H1 (cell line): ENCODE measurements at regions not wholly inside any gene's neighbourhood (a gene's known extent, or its start where the extent isn't known, plus 50 kb on each side); places are given as distances from the start of the nearest gene placed in this dataset.

Source experiments
- CTCF ChIA-PET: fragments of 300-600 bp; sonication (Branson Sonifier 250); formaldehyde crosslinking; loops from one replicate; lab custom pipeline; 2021; ENCODE audit not compliant: partially characterized antibody; lab: Charles Lee
- POLR2A ChIA-PET: fragments of 300-600 bp; sonication (Branson Sonifier 250); formaldehyde crosslinking; loops from one replicate; lab custom pipeline; 2021; ENCODE audit warnings: inconsistent platforms; ENCODE audit not compliant: partially characterized antibody; lab: Charles Lee
- DNase-seq, 2 experiments: peaks; one replicate each; pipeline versions ENCODE4 v3.0.0 to v3.0.0-alpha.2; 2010 to 2022; ENCODE audit warnings: low spot score in 2 of 2, low read depth in 1 of 2, mixed read lengths in 1 of 2
- FAIRE-seq: peaks from 2 replicates; lab custom pipeline; 2011; peaks lifted over from hg19 to GRCh38; lab: Jason Lieb, UNC
- H2AFZ ChIP-seq: 2 replicates; pipeline ENCODE4 v1.8.1; 2012; ENCODE audit warnings: low read length, inconsistent platforms
- H2AK5ac ChIP-seq: 2 replicates; pipeline ENCODE4 v1.6.1; 2013; ENCODE audit warnings: low read depth, low read length
- H2BK120ac ChIP-seq: replicated peaks from 2 replicates; pipeline ENCODE3; 2013; ENCODE audit warnings: low read depth, low read length, inconsistent platforms
- H2BK12ac ChIP-seq: 2 replicates; pipeline ENCODE4 v1.6.1; 2013; ENCODE audit warnings: low read depth, low read length
- H2BK15ac ChIP-seq: 2 replicates; pipeline ENCODE4 v1.6.1; 2013; ENCODE audit warnings: low read length
- H2BK20ac ChIP-seq: 2 replicates; pipeline ENCODE4 v1.6.1; 2013; ENCODE audit warnings: low read length
- H2BK5ac ChIP-seq: 2 replicates; pipeline ENCODE4 v1.6.1; 2013; ENCODE audit warnings: low read depth, low read length
- H3K14ac ChIP-seq: 2 replicates; pipeline ENCODE4 v1.6.1; 2013; ENCODE audit warnings: inconsistent platforms; ENCODE audit not compliant: insufficient read length
- H3K18ac ChIP-seq: 2 replicates; pipeline ENCODE4 v1.6.1; 2013; ENCODE audit warnings: low read length; ENCODE audit errors: extremely low read depth
- H3K23ac ChIP-seq: 2 replicates; pipeline ENCODE4 v1.6.1; 2013; ENCODE audit warnings: inconsistent platforms; ENCODE audit not compliant: insufficient read length
- H3K23me2 ChIP-seq: 2 replicates; pipeline ENCODE4 v1.6.1; 2013; ENCODE audit warnings: low read depth, low read length
- H3K27ac ChIP-seq: 2 replicates; pipeline ENCODE4 v1.6.1; 2011; ENCODE audit warnings: low read depth, low read length, inconsistent platforms
- H3K27me3 ChIP-seq, 4 experiments: replicated peaks in 1 of 4; 1 replicate in 1 of 4; 2 replicates in 3 of 4; pipeline versions ENCODE4 v1.6.1 to v1.8.1; 2011 to 2013; ENCODE audit warnings: low read length in 3 of 4, mild to moderate bottlenecking in 3 of 4, inconsistent platforms in 2 of 4, mixed read lengths in 2 of 4, moderate library complexity in 1 of 4; ENCODE audit not compliant: control insufficient read depth in 3 of 4, insufficient read depth in 3 of 4; ENCODE audit errors: extremely low read depth in 1 of 4
- H3K36me3 ChIP-seq, 4 experiments: 2 replicates each; pipeline versions ENCODE4 v1.6.1 to v1.8.1; 2011 to 2013; ENCODE audit warnings: mild to moderate bottlenecking in 4 of 4, low read length in 3 of 4, moderate library complexity in 2 of 4, control low read depth in 1 of 4, inconsistent platforms in 1 of 4; ENCODE audit not compliant: insufficient read depth in 4 of 4, control insufficient read depth in 2 of 4
- H3K4ac ChIP-seq: replicated peaks from 2 replicates; pipeline ENCODE3; 2013; ENCODE audit warnings: low read length, low read depth, mixed read lengths, inconsistent platforms; ENCODE audit not compliant: insufficient read length
- H3K4me1 ChIP-seq, 4 experiments: replicated peaks in 1 of 4; 1 replicate in 1 of 4; 2 replicates in 3 of 4; pipeline versions ENCODE4 v1.6.1 to v1.8.1; 2011 to 2013; ENCODE audit warnings: low read length in 3 of 4, inconsistent platforms in 2 of 4, mixed read lengths in 1 of 4; ENCODE audit not compliant: insufficient read depth in 4 of 4, control insufficient read depth in 3 of 4
- H3K4me2 ChIP-seq, 2 experiments: 2 replicates each; pipeline versions ENCODE4 v1.6.1 to v1.8.1; 2011 to 2013; ENCODE audit warnings: low read depth in 2 of 2, low read length in 2 of 2, control low read depth in 1 of 2, inconsistent platforms in 1 of 2, mild to moderate bottlenecking in 1 of 2; ENCODE audit not compliant: insufficient read depth in 1 of 2
- H3K4me3 ChIP-seq, 4 experiments: fragments of 200-600, 300-600 bp in 1 of 4; sonication (generic), shearing (Covaris generic), sonication (Bioruptor Twin) in 1 of 4; 2 replicates each; pipeline versions ENCODE4 v1.5.1 to v1.8.1; 2011 to 2016; ENCODE audit warnings: low read length in 4 of 4, low read depth in 3 of 4, control low read depth in 2 of 4, inconsistent platforms in 2 of 4, mild to moderate bottlenecking in 2 of 4, mixed read lengths in 1 of 4, moderate library complexity in 1 of 4; ENCODE audit not compliant: insufficient read depth in 2 of 4; ENCODE audit errors: extremely low read depth in 1 of 4
- H3K56ac ChIP-seq: replicated peaks from 2 replicates; pipeline ENCODE3; 2013; ENCODE audit warnings: low read depth, mild to moderate bottlenecking, mixed read lengths, low read length, inconsistent platforms; ENCODE audit not compliant: insufficient read length
- H3K79me1 ChIP-seq: 2 replicates; pipeline ENCODE4 v1.6.1; 2013; ENCODE audit warnings: low read depth, low read length, control low read depth
- H3K79me2 ChIP-seq, 2 experiments: 2 replicates each; pipeline versions ENCODE4 v1.6.1 to v1.8.1; 2012 to 2013; ENCODE audit warnings: low read length in 2 of 2, mild to moderate bottlenecking in 2 of 2, inconsistent platforms in 1 of 2; ENCODE audit not compliant: insufficient read depth in 2 of 2, control insufficient read depth in 1 of 2
- H3K9ac ChIP-seq, 4 experiments: replicated peaks in 1 of 4; 1 replicate in 1 of 4; 2 replicates in 3 of 4; pipeline versions ENCODE4 v1.6.1 to v1.8.1; 2011 to 2013; ENCODE audit warnings: low read depth in 3 of 4, low read length in 3 of 4, control low read depth in 2 of 4, mild to moderate bottlenecking in 2 of 4, moderate library complexity in 2 of 4, inconsistent platforms in 1 of 4; ENCODE audit errors: extremely low read depth in 1 of 4
- H3K9me3 ChIP-seq, 2 experiments: 2 replicates each; pipeline versions ENCODE4 v1.6.1 to v1.8.1; 2012 to 2013; ENCODE audit warnings: mild to moderate bottlenecking in 2 of 2, moderate library complexity in 2 of 2, control low read depth in 1 of 2, inconsistent platforms in 1 of 2, low read depth in 1 of 2, low read length in 1 of 2, mixed read lengths in 1 of 2; ENCODE audit not compliant: insufficient read depth in 2 of 2
- H4K20me1 ChIP-seq, 2 experiments: replicated peaks in 1 of 2; 2 replicates each; pipeline versions ENCODE3 to v1.8.1; 2011 to 2013; ENCODE audit warnings: inconsistent platforms in 2 of 2, low read length in 2 of 2, mild to moderate bottlenecking in 1 of 2; ENCODE audit not compliant: insufficient read depth in 2 of 2, control insufficient read depth in 1 of 2
- H4K5ac ChIP-seq: 2 replicates; pipeline ENCODE4 v1.6.1; 2013; ENCODE audit warnings: low read length, low read depth, mixed read lengths, inconsistent platforms; ENCODE audit not compliant: insufficient read length
- H4K8ac ChIP-seq: 2 replicates; pipeline ENCODE4 v1.8.0; 2013; ENCODE audit warnings: mild to moderate bottlenecking, moderate library complexity, low read length, inconsistent platforms; ENCODE audit not compliant: insufficient read depth; ENCODE audit errors: extremely low read depth
- H4K91ac ChIP-seq: replicated peaks from 2 replicates; pipeline ENCODE3; 2013; ENCODE audit warnings: low read length, mixed read lengths, inconsistent platforms; ENCODE audit not compliant: insufficient read length
- ASH2L ChIP-seq: fragments of 200-600, 300-600 bp; sonication (generic); IDR thresholded peaks from one replicate; pipeline ENCODE4 v1.7.1; 2017; ENCODE audit warnings: low read length
- CTBP2 ChIP-seq: IDR thresholded peaks from 2 replicates; pipeline ENCODE4 v1.7.0; 2011; ENCODE audit warnings: borderline replicate concordance, mild to moderate bottlenecking, moderate library complexity, mixed read lengths, low read length; ENCODE audit not compliant: insufficient read depth, insufficient read length
- KDM5A ChIP-seq: fragments of 200-600 bp; IDR thresholded peaks from 2 replicates; pipeline ENCODE4 v1.7.1; 2012; ENCODE audit warnings: mild to moderate bottlenecking, low read length, inconsistent platforms, mixed read lengths
- POLR2A ChIP-seq, 2 experiments: IDR thresholded peaks; 1 replicate in 1 of 2; 2 replicates in 1 of 2; pipeline ENCODE4 v1.6.1; 2011; ENCODE audit warnings: low read depth in 2 of 2, low read length in 2 of 2, mild to moderate bottlenecking in 2 of 2; ENCODE audit errors: control extremely low read depth in 1 of 2
- RAD21 ChIP-seq, 2 experiments: IDR thresholded peaks in 1 of 2; conservative IDR thresholded peaks in 1 of 2; 2 replicates each; pipeline ENCODE4 v1.6.1; 2011; ENCODE audit warnings: low read depth in 2 of 2, low read length in 2 of 2, improper control_type of control experiment in 1 of 2, inconsistent platforms in 1 of 2, mild to moderate bottlenecking in 1 of 2, moderate library complexity in 1 of 2
- SP1 ChIP-seq: IDR thresholded peaks from 2 replicates; pipeline ENCODE4 v1.6.1; 2011; ENCODE audit warnings: low read depth, low read length
- TEAD4 ChIP-seq: IDR thresholded peaks from 2 replicates; pipeline ENCODE4 v1.6.1; 2012; ENCODE audit warnings: low read depth, low read length, inconsistent platforms, mixed read lengths
- ZNF274 ChIP-seq: IDR thresholded peaks from 2 replicates; pipeline ENCODE4 v1.7.0; 2012; ENCODE audit warnings: low read length, borderline replicate concordance; ENCODE audit errors: extremely low read depth
- WGBS, 2 experiments: shearing (Covaris generic) in 1 of 2; methylation state at CpG; one replicate each; pipeline versions ENCODE4 v1.1.6 to v1.1.7; 2013 to 2015; ENCODE audit warnings: low lambda C conversion rate in 2 of 2, mixed read lengths in 2 of 2, inconsistent platforms in 1 of 2, low coverage in 1 of 2, missing lambda C conversion rate in 1 of 2; ENCODE audit not compliant: insufficient replicate concordance in 2 of 2, insufficient coverage in 1 of 2, insufficient read length in 1 of 2; ENCODE audit errors: extremely low coverage in 1 of 2, missing lambda C conversion rate in 1 of 2; 5-methylcytosine and 5-hydroxymethylcytosine counted together

GRCh38 chr21:29237110-29238052 is 61.3 kb upstream of the BACH1 start:
- H3K23me2 ChIP-seq, result no peaks in the 10 kb centered on the region
- H4K20me1 ChIP-seq, result no peaks in the 10 kb centered on the region
- no peak overlapping the region for H2AFZ ChIP-seq
- H4K91ac ChIP-seq, result no peak overlapping the region
- no peaks in the 10 kb centered on the region; a peak in 1 of 7 replicates for H3K4me1 ChIP-seq
- 0 out of 7 replicates have a peak, but pooled peaks cover 0 to 3% (median 0%) of the 10 kb centered on the region in 4 experiments for H3K27me3 ChIP-seq
- H3K4me2 ChIP-seq, result no peak overlapping the region
- no peaks in the 10 kb centered on the region for H3K9me3 ChIP-seq
- H2AK5ac ChIP-seq, result no peak overlapping the region
- H2BK120ac ChIP-seq, result no peak overlapping the region
- H3K79me2 ChIP-seq, result no peaks in the 10 kb centered on the region
- WGBS, 2 experiments, result 94% methylated on average over 3 of the region's 3 CpGs; no CpG with 5 or more reads in 1 of the 2 experiments
- CTCF ChIA-PET, result interaction anchor here (1.1 kb wide), 1 partner anchor 15 kb away, joined by 4 read pairs; no protein-coding TSS in a partner anchor
- no peak overlapping the region for H2BK15ac ChIP-seq
- H2BK5ac ChIP-seq, result no peak overlapping the region
- no peak overlapping the region for H2BK12ac ChIP-seq
- H3K56ac ChIP-seq, result no peak overlapping the region
- no peak overlapping the region for H2BK20ac ChIP-seq
- no peak overlapping the region for H3K4ac ChIP-seq
- H3K9ac ChIP-seq, result no peak overlapping the region
- H4K8ac ChIP-seq, result no peak overlapping the region
- no peaks in the 10 kb centered on the region for H3K36me3 ChIP-seq
- no peak overlapping the region for H3K27ac ChIP-seq
- no peak overlapping the region for H4K5ac ChIP-seq
- H3K79me1 ChIP-seq, result no peaks in the 10 kb centered on the region
- no peak for TF ChIP-seq POLR2A (IDR thresholded peaks at IDR 0.05; ENCODE audit: control extremely low read depth in 1 of 2, low read depth in 2 of 2, low read length in 2 of 2)
- no peak for TF ChIP-seq TEAD4
- TF ChIP-seq KDM5A, result no peak
- no peak for TF ChIP-seq ASH2L
- no peak for TF ChIP-seq RAD21 (IDR thresholded peaks at IDR 0.05 in 1 of 2, conservative IDR thresholded peaks at IDR 0.05 in 1 of 2; ENCODE audit: low read depth in 2 of 2, low read length in 2 of 2)
- TF ChIP-seq CTBP2, result no peak
- TF ChIP-seq ZNF274, result no peak
- no peak for TF ChIP-seq SP1
- no peak overlapping the region for H3K18ac ChIP-seq
- H3K23ac ChIP-seq, result no peak overlapping the region
- no peak for DNase-seq
- POLR2A ChIA-PET, result no interaction called here
- H3K14ac ChIP-seq, result no peak overlapping the region
- H3K4me3 ChIP-seq, result no peak overlapping the region
- FAIRE-seq, result no peak
